ENCODE measurements at regions not wholly inside any gene's neighbourhood (a gene's known extent, or its start where the extent isn't known, plus 50 kb on each side); places are given as distances from the start of the nearest gene placed in this dataset.

DNA sequence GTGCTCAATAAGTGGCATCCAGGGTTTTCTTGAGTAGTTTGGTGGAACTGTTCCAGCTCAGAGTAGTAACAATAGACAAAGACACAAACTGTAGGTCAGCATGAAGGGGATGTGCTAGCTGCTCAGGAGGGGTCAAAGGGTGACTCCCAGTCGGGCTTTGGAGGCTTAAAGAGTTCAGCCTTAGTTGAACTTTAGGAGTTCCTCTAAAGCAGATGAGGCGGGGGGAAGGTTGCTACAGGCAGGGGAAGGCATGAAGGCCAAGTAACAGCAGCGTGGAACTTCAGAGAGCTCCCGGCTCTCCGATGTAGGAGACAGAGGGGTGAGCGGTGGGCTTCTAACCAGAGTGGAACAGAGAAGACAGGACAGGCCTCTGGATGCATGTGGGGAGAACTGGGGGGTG, 115.5 kb upstream of the CD93 start:
- H3K9me3 ChIP-seq (ENCODE audit: control insufficient read depth in 4 of 4, low read length in 3 of 4): peaks cover 0 to 4% (median 0%) of the 10 kb centered on the region in 4 donors
- TF ChIP-seq RAD21 (IDR thresholded peaks at IDR 0.05) (no peak), FOXA1 (IDR thresholded peaks at IDR 0.05) (no peak), GABPA (IDR thresholded peaks at IDR 0.05 in 1 of 2, conservative IDR thresholded peaks at IDR 0.05 in 1 of 2) (no peak), FOXA2 (IDR thresholded peaks at IDR 0.05) (no peak), JUND (IDR thresholded peaks at IDR 0.05) (no peak), EGR1 (IDR thresholded peaks at IDR 0.05; ENCODE audit: low read depth in 2 of 2) (no peak), YY1 (IDR thresholded peaks at IDR 0.05) (no peak)
- TF ChIP-seq, protein P1, sequence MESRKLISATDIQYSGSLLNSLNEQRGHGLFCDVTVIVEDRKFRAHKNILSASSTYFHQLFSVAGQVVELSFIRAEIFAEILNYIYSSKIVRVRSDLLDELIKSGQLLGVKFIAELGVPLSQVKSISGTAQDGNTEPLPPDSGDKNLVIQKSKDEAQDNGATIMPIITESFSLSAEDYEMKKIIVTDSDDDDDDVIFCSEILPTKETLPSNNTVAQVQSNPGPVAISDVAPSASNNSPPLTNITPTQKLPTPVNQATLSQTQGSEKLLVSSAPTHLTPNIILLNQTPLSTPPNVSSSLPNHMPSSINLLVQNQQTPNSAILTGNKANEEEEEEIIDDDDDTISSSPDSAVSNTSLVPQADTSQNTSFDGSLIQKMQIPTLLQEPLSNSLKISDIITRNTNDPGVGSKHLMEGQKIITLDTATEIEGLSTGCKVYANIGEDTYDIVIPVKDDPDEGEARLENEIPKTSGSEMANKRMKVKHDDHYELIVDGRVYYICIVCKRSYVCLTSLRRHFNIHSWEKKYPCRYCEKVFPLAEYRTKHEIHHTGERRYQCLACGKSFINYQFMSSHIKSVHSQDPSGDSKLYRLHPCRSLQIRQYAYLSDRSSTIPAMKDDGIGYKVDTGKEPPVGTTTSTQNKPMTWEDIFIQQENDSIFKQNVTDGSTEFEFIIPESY (IDR thresholded peaks at IDR 0.05): no peak
- TF ChIP-seq, protein P2, sequence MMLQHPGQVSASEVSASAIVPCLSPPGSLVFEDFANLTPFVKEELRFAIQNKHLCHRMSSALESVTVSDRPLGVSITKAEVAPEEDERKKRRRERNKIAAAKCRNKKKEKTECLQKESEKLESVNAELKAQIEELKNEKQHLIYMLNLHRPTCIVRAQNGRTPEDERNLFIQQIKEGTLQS (IDR thresholded peaks at IDR 0.05): no peak
- TF ChIP-seq, protein P3, sequence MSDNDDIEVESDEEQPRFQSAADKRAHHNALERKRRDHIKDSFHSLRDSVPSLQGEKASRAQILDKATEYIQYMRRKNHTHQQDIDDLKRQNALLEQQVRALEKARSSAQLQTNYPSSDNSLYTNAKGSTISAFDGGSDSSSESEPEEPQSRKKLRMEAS (IDR thresholded peaks at IDR 0.05): no peak
- DNase-seq (ENCODE audit: low spot score): no peak
- H3K27me3 ChIP-seq (ENCODE audit: control insufficient read depth in 4 of 4, insufficient read depth in 4 of 4, low read length in 3 of 4): peaks cover 0 to 15% (median 0%) of the 10 kb centered on the region in 4 donors
- no peak overlapping the region for H3K27ac ChIP-seq (ENCODE audit: low read depth in 1 of 2, low read length in 2 of 2)
- H3K36me3 ChIP-seq (ENCODE audit: control insufficient read depth in 4 of 4, insufficient read depth in 3 of 4, low read depth in 1 of 4, low read length in 3 of 4): no peaks in the 10 kb centered on the region
- H3K4me1 ChIP-seq (ENCODE audit: control insufficient read depth in 4 of 4, insufficient read depth in 4 of 4, low read length in 3 of 4): no peaks in the 10 kb centered on the region
- no peak overlapping the region for H3K9ac ChIP-seq (ENCODE audit: low read depth in 1 of 2, low read length in 2 of 2)
- H3K4me3 ChIP-seq (ENCODE audit: low read depth in 1 of 3, low read length in 3 of 3): no peak overlapping the region
- WGBS: 73% methylated on average over 6 of the region's 6 CpGs

DNA sequence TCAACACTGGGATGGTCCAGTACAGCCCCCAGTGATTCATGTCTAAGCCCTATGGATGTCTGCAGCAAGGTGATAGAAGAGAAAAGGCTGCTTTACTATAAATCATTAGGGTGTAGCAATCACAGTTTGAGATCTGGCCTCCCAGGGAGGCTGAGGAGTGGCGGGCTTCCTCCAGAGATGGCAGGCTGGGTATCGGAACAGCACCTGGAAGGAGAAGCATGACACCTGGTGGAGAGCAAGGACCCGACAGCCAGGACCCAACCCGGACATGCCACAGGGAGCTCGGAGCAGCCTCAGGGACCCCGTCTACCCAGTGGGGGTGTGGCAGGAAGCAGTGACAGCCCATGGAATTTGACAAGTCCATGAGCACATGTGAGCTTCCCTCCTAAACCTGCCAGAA, 114.8 kb upstream of the CD93 start:
- Histone ChIP-seq H3K27ac (ENCODE audit: low read depth in 1 of 2, low read length in 2 of 2) (no peak overlapping the region), H3K4me3 (ENCODE audit: low read depth in 1 of 3, low read length in 3 of 3) (no peak overlapping the region), H3K4me1 (ENCODE audit: control insufficient read depth in 4 of 4, insufficient read depth in 4 of 4, low read length in 3 of 4) (no peaks in the 10 kb centered on the region), H3K36me3 (ENCODE audit: control insufficient read depth in 4 of 4, insufficient read depth in 3 of 4, low read depth in 1 of 4, low read length in 3 of 4) (no peaks in the 10 kb centered on the region), H3K9ac (ENCODE audit: low read depth in 1 of 2, low read length in 2 of 2) (no peak overlapping the region), H3K9me3 (ENCODE audit: control insufficient read depth in 4 of 4, low read length in 3 of 4) (peaks cover 0 to 5% (median 0%) of the 10 kb centered on the region in 4 donors), H3K27me3 (ENCODE audit: control insufficient read depth in 4 of 4, insufficient read depth in 4 of 4, low read length in 3 of 4) (peaks cover 0 to 11% (median 0%) of the 10 kb centered on the region in 4 donors)
- no peak for DNase-seq (ENCODE audit: low spot score)
- WGBS: 25% methylated on average over 6 of the region's 6 CpGs
- TF ChIP-seq, protein P4, sequence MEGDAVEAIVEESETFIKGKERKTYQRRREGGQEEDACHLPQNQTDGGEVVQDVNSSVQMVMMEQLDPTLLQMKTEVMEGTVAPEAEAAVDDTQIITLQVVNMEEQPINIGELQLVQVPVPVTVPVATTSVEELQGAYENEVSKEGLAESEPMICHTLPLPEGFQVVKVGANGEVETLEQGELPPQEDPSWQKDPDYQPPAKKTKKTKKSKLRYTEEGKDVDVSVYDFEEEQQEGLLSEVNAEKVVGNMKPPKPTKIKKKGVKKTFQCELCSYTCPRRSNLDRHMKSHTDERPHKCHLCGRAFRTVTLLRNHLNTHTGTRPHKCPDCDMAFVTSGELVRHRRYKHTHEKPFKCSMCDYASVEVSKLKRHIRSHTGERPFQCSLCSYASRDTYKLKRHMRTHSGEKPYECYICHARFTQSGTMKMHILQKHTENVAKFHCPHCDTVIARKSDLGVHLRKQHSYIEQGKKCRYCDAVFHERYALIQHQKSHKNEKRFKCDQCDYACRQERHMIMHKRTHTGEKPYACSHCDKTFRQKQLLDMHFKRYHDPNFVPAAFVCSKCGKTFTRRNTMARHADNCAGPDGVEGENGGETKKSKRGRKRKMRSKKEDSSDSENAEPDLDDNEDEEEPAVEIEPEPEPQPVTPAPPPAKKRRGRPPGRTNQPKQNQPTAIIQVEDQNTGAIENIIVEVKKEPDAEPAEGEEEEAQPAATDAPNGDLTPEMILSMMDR (IDR thresholded peaks at IDR 0.05; ENCODE audit: low read depth, low read length, missing input control): peak; percentile 18
- TF ChIP-seq FOXA1 (IDR thresholded peaks at IDR 0.05) (no peak), GABPA (IDR thresholded peaks at IDR 0.05 in 1 of 2, conservative IDR thresholded peaks at IDR 0.05 in 1 of 2) (no peak), HNF4G (IDR thresholded peaks at IDR 0.05) (no peak), RAD21 (IDR thresholded peaks at IDR 0.05) (peak; percentile 50 to 75), NR2F2 (IDR thresholded peaks at IDR 0.05) (no peak), EGR1 (IDR thresholded peaks at IDR 0.05; ENCODE audit: low read depth in 2 of 2) (no peak), JUND (IDR thresholded peaks at IDR 0.05) (no peak)

DNA sequence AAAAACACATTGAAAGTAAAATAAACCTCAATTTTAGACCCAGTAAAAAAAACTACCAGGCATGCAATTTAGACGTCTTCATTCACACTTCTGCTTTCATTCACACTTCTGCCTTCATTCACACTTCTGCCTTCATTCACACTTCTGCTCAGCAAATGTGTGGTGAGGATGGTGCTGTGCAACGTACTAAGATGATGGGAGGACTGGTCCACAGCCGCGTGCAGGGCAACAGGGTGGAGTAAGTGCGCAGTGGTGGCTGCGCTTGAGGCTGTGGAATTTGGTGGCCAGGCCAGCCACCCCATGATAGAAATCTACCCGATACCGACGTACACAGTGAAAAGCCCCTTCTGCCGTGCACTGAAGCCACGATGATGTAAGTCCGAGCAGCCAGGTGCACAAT, 114.3 kb upstream of the CD93 start:
- Histone ChIP-seq H3K4me1 (ENCODE audit: control insufficient read depth in 4 of 4, insufficient read depth in 4 of 4, low read length in 3 of 4) (no peaks in the 10 kb centered on the region), H3K27ac (ENCODE audit: low read depth in 1 of 2, low read length in 2 of 2) (no peak overlapping the region), H3K4me3 (ENCODE audit: low read depth in 1 of 3, low read length in 3 of 3) (no peak overlapping the region), H3K27me3 (ENCODE audit: control insufficient read depth in 4 of 4, insufficient read depth in 4 of 4, low read length in 3 of 4) (peaks cover 0 to 11% (median 0%) of the 10 kb centered on the region in 4 donors), H3K9me3 (ENCODE audit: control insufficient read depth in 4 of 4, low read length in 3 of 4) (peaks cover 0 to 5% (median 0%) of the 10 kb centered on the region in 4 donors), H3K9ac (ENCODE audit: low read depth in 1 of 2, low read length in 2 of 2) (no peak overlapping the region), H3K36me3 (ENCODE audit: control insufficient read depth in 4 of 4, insufficient read depth in 3 of 4, low read depth in 1 of 4, low read length in 3 of 4) (no peaks in the 10 kb centered on the region)
- WGBS: 78% methylated on average over 12 of the region's 12 CpGs
- DNase-seq (ENCODE audit: low spot score): no peak
- TF ChIP-seq RAD21 (IDR thresholded peaks at IDR 0.05): no peak
- TF ChIP-seq YY1 (IDR thresholded peaks at IDR 0.05): no peak
- TF ChIP-seq NR2F2 (IDR thresholded peaks at IDR 0.05): no peak
- TF ChIP-seq TAF1 (conservative IDR thresholded peaks at IDR 0.05): no peak
- no peak for TF ChIP-seq HNF4G (IDR thresholded peaks at IDR 0.05)
- no peak for TF ChIP-seq RXRA (IDR thresholded peaks at IDR 0.05)
- TF ChIP-seq, protein P1 (IDR thresholded peaks at IDR 0.05): no peak
- TF ChIP-seq, protein P4 (IDR thresholded peaks at IDR 0.05; ENCODE audit: low read depth, low read length, missing input control): no peak
- no peak for TF ChIP-seq FOXA2 (IDR thresholded peaks at IDR 0.05)
- TF ChIP-seq JUND (IDR thresholded peaks at IDR 0.05): no peak
- TF ChIP-seq EGR1 (IDR thresholded peaks at IDR 0.05; ENCODE audit: low read depth in 2 of 2): no peak
- no peak for TF ChIP-seq GABPA (IDR thresholded peaks at IDR 0.05 in 1 of 2, conservative IDR thresholded peaks at IDR 0.05 in 1 of 2)
- no peak for TF ChIP-seq HNF4A (conservative IDR thresholded peaks at IDR 0.05)
- TF ChIP-seq, protein P2 (IDR thresholded peaks at IDR 0.05): no peak
- TF ChIP-seq, protein P3 (IDR thresholded peaks at IDR 0.05): no peak
- no peak for TF ChIP-seq SP1 (IDR thresholded peaks at IDR 0.05)
